Omental fat pad (tissue), 3 donors: ENCODE measurements at regions not wholly inside any gene's neighbourhood (a gene's known extent, or its start where the extent isn't known, plus 50 kb on each side); places are given as distances from the start of the nearest gene placed in this dataset.

Source experiments
- ATAC-seq: fragments of 150-250 bp; one replicate; pipeline ENCODE4 v1.9.1; 2016; ENCODE audit warnings: mild to moderate bottlenecking, moderate library complexity; ENCODE audit not compliant: low FRiP score
- DNase-seq: peaks from one replicate; pipeline ENCODE4 v3.0.0-alpha.2; 2019; ENCODE audit warnings: low spot score
- TF ChIP-seq, protein P1 (sequence below), 3 donors: fragments of 450-650 bp; IDR thresholded peaks; one replicate each; pipeline ENCODE4 v1.5.1; 2016 to 2017; ENCODE audit warnings: antibody characterized with exemption in 3 of 3, mild to moderate bottlenecking in 3 of 3, moderate library complexity in 2 of 3

DNA sequence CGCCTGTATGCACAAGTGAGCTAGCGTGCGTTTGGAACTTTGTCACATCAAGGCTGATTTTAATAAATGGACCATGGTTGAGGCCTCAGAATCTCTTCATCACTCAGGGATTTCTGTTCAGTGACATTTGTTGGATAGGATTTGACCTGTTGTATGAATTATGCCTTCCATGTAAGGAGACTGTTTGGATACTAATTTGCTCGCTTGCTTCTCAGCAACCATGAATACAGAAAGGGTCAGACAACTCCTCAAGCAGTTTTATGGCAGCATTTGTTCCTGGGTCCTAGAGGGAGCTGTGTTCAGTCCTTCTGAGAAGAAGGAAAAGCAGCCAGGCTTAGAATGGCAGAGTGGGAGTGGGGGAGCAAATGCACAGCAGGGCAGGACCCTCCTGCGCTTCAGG lies 269.7 kb upstream of the LCORL start:
- ATAC-seq (no peak), DNase-seq (no peak)
- TF ChIP-seq, protein P1, sequence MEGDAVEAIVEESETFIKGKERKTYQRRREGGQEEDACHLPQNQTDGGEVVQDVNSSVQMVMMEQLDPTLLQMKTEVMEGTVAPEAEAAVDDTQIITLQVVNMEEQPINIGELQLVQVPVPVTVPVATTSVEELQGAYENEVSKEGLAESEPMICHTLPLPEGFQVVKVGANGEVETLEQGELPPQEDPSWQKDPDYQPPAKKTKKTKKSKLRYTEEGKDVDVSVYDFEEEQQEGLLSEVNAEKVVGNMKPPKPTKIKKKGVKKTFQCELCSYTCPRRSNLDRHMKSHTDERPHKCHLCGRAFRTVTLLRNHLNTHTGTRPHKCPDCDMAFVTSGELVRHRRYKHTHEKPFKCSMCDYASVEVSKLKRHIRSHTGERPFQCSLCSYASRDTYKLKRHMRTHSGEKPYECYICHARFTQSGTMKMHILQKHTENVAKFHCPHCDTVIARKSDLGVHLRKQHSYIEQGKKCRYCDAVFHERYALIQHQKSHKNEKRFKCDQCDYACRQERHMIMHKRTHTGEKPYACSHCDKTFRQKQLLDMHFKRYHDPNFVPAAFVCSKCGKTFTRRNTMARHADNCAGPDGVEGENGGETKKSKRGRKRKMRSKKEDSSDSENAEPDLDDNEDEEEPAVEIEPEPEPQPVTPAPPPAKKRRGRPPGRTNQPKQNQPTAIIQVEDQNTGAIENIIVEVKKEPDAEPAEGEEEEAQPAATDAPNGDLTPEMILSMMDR (IDR thresholded peaks at IDR 0.05) = no peak

DNA sequence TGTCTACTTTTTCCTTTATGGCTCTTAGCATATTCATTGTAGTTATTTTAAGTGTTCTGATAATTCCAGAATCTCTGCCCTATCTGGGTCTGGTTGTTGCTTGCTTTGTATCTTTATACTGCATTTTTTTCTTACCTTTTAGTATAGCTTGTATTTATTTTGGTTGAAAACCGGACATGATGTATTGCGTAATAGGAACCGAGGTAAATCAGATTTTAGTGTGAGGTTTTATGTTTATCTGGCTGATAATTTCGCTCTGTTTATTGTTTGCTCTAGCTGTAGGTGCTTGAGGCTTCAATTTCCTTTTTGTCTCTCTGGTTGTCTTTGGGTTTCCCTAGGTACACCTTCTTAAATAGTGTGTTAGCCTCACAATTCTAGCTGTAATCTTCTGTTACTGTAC lies 263.8 kb upstream of the LCORL start:
- ATAC-seq = no peak
- no peak for DNase-seq
- TF ChIP-seq, protein P1 (IDR thresholded peaks at IDR 0.05) = no peak

DNA sequence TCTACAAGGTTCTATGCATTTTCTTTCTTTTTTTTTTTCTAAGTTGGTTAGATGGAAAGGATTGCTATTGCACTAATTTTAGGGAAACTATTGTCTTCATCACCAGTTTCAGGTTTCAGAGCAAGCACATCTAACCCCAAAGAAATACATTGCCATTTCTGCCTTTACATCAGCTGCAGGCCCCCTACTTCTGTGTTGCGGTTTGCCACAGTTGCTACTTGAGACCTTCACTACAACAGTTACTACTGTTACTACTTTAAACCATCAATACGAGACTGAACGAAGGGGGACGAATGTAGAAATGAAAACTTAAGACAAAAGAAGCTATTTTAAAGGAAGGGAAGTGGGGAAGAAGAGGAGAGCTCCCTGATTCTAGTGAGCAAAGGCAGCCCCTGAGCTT lies 256.7 kb upstream of the LCORL start:
- ATAC-seq = no peak
- TF ChIP-seq, protein P1 (IDR thresholded peaks at IDR 0.05) = no peak
- no peak for DNase-seq

DNA sequence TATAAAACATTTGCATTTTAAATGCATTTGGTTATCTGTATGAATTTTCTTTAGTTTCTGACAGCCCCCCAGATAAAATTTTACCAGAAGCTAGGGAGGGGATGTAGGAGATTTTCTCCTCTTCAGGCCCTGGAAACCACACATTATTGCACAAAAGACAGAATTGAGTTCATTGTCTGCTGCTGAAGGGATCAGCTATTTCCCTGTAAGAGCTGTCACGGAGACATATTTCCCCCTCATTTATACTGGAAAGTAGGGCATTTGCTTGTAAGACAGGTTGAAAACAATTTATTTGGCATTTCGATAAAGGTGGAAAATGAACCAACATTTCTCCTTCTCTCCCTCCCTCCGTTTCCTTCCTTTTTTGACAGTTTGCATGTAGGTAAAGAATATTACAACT lies 241.3 kb upstream of the LCORL start:
- ATAC-seq = no peak
- TF ChIP-seq, protein P1 (IDR thresholded peaks at IDR 0.05) = no peak
- DNase-seq = no peak

DNA sequence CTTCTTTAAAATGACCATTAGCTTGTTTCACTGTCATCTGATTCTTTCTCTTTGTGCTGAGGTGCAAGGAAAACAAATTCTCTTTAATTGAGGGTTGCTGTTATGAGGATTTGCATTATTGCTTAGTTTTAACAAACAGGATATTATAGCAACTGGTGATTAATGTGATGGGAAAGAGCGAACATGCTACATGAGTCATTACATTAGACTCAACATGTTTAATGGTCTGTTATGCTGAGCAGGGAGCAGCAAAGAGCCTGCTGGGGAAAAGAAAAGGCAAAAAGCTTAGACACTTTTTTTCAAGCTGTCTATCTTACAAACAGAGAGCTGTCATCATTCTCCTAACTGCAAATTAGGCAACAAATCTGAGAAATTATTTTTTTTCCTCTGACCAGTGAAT lies 230.5 kb upstream of the LCORL start:
- ATAC-seq = no peak
- no peak for DNase-seq
- TF ChIP-seq, protein P1 (IDR thresholded peaks at IDR 0.05) = no peak

DNA sequence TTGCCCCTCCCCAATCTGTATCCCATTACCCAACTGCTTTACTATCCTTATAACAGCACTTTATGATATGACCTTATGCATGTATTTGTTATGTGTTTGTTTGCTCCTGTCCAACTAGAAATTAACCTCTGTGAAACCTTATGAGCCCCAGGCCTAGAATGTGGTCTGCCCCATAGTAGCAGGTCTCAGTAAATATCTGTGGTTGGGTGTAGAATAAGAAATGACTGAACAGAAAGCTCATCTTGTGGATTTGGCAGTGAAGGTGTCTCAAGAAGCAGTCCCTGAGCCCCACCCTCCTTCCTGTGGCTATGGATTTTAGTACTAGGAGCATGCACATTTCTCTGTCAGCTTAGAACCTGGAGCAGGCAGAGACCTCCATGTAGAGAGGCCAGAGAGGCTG lies 229.0 kb upstream of the LCORL start:
- TF ChIP-seq, protein P1 (IDR thresholded peaks at IDR 0.05) = no peak
- ATAC-seq (no peak), DNase-seq (no peak)

DNA sequence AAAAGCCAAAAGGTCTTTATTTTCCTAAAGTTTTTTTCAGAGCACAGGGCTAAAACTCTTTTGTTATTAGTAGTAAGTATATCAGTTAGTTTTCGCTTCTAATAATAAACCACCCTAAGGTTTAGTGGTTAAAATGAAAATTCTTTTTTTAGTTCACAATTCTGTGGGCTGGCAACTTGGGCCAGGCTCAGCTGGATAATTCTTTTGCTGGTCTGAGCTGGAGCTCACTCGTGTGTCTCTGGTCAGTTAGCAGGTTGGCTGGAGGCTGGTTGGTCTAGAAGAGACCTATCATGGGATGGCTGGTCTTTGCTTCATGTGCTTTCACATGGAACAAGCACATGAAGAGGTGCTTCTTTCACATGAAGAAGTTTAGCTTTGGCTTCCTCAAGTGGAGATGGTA lies 227.1 kb upstream of the LCORL start:
- ATAC-seq = no peak
- TF ChIP-seq, protein P1 (IDR thresholded peaks at IDR 0.05) = no peak
- DNase-seq = no peak
